Fibroblast of mammary gland (primary cell): ENCODE measurements at regions not wholly inside any gene's neighbourhood (a gene's known extent, or its start where the extent isn't known, plus 50 kb on each side); places are given as distances from the start of the nearest gene placed in this dataset.
A peak's percentile ranks its signal among the peaks of the same experiment; 100 is the strongest.

ENCODE experiments used
- DNase-seq: peaks from one replicate; pipeline ENCODE4 v3.0.0-alpha.2; 2010; ENCODE audit warnings: low read depth
- H3K4me3 ChIP-seq: 2 replicates; pipeline ENCODE4 v1.5.1; 2011; ENCODE audit warnings: low read depth, mild to moderate bottlenecking, low read length, moderate library complexity; ENCODE audit not compliant: control insufficient read depth
- TF ChIP-seq, protein P1 (sequence below): conservative IDR thresholded peaks from 2 replicates; pipeline ENCODE4 v1.5.1; 2011; ENCODE audit warnings: low read depth, low read length, inconsistent platforms; ENCODE audit not compliant: control insufficient read depth, insufficient read depth

DNA sequence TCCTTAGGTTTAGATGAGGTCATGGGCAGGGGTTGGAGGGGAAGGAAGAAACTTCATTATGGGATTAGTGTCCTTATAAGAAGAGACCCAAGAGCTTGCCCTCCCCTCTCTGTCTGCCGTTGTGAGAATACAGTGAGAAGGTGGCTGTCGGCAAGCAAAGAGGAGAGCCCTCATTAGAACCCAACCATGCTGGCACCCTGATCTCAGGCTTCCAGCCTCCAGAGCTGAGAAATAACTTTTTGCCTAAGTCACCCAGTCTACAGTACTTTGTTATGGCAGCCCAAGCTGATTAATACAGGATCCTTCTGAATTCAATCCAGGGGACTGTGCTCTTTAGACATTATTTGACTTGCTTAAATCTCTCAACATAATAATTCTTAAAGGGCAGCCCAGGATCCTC is 209.0 kb downstream of the RNF152 start:
- TF ChIP-seq, protein P1, sequence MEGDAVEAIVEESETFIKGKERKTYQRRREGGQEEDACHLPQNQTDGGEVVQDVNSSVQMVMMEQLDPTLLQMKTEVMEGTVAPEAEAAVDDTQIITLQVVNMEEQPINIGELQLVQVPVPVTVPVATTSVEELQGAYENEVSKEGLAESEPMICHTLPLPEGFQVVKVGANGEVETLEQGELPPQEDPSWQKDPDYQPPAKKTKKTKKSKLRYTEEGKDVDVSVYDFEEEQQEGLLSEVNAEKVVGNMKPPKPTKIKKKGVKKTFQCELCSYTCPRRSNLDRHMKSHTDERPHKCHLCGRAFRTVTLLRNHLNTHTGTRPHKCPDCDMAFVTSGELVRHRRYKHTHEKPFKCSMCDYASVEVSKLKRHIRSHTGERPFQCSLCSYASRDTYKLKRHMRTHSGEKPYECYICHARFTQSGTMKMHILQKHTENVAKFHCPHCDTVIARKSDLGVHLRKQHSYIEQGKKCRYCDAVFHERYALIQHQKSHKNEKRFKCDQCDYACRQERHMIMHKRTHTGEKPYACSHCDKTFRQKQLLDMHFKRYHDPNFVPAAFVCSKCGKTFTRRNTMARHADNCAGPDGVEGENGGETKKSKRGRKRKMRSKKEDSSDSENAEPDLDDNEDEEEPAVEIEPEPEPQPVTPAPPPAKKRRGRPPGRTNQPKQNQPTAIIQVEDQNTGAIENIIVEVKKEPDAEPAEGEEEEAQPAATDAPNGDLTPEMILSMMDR = no peak
- no peak for DNase-seq
- H3K4me3 ChIP-seq = no peak overlapping the region

DNA sequence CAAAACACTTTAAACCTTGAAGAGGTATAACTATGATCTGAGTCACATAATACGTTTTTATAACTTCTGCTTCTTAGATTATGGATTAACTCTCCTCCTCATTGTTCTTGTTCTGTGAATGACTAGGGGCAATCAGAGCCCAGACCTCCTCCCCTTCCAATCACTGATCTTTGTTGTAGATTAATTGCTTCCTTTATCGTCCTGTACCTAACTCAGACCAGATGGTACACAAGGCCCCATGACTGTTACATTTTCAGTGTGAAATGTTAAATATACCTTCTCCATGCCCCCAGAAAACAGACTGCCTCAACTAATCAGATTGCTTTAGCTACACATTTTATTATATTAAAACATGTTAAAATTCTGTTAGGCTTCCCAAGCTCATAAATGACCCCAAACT is 211.7 kb downstream of the RNF152 start:
- TF ChIP-seq, protein P1 = no peak
- DNase-seq = no peak
- H3K4me3 ChIP-seq = no peak overlapping the region

DNA sequence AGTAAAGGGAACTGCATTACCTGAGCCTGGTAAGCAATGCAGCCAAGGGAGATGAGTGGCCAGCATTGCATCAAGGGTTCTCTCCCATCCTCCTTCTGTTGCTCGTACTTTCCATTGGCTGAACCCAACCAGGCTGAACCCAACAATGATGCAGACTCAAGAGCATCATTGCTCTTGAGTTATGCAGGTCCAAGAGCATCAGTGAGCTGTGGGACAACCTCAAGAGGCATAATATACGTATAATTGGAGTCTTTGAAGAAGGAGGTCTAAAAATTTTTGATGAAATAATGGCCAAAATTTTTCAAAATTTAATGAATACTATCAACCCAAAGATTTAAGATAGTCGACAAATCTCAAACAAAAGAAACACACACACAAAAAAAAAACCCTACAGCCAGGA is 213.0 kb downstream of the RNF152 start:
- no peak overlapping the region for H3K4me3 ChIP-seq
- no peak for DNase-seq
- TF ChIP-seq, protein P1 = no peak

DNA sequence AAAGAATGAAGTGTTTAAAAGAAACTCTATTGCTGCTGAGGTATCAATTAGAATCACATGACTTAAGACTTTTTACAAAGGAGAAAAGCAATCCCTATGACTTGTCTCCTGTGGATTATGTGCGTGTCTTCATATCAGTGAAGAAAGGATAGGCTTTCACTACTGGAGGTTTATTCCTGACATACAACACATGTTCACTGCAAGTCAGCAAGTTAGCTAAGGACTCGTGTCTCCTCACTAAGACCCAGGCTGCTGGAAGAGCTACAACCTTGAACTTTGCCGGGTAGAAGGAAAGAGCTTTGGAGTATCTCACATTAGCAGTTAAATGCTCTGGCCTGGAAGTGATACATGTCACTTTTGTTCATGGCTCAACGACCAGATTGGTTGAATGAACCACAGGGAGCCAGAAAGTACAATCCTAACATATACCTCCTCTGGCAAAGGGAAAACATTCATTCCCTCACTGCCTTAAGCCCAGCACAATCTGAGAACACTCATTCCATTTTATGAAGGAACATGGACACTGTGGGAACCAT is 215.3 kb downstream of the RNF152 start:
- no peak overlapping the region for H3K4me3 ChIP-seq
- no peak for DNase-seq
- TF ChIP-seq, protein P1 = no peak

DNA sequence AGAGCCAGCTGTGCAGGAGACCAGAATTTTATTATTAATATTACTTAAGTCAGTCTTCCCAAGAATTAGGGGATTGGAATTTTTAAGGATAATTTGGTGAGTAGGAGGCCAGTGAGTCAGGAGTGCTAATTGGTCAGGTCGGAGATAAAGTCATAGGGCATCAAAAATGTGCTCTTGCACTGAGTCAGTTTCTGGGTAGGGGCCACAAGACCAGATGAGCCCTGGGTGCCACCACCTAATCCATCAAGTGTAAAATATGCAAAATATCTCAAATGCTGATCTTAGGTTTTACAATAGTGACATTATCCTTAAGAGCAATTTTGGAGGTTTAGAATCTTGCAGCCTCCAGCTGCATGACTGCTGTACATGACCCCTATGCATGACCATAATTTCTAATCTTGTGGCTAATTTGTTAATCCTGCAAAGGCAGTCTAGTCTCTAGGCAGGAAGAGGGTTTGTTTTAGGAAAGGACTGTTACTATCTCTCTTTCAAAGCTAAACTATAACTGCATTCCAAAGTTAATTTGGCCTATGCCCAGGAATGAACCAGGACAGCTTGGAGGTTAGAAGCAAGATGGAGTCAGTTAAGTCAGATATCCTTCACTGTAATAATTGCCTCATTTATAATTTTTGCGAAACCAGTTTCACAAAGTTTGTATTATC is 215.9 kb downstream of the RNF152 start:
- no peak overlapping the region for H3K4me3 ChIP-seq
- TF ChIP-seq, protein P1 = no peak
- DNase-seq = peak; percentile 32

DNA sequence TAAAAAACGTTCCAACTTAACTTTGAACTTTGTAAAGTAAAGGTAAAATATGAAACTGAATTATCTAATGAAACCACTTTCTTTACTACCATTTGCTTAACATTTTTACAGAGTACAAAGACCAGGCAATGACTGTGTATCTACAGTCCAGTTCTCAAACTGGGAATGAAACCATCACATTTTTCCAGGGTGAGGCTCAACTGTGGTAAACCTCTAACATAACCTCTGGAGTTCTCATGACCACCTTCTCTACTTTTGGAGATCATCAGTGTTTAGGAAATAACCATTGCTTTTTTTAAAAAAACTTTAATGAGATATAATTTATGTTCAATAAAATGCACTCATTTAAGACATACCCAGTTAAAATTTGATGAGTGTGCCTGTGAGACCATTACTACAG is 223.5 kb downstream of the RNF152 start:
- no peak overlapping the region for H3K4me3 ChIP-seq
- DNase-seq = peak; percentile 43
- TF ChIP-seq, protein P1 = no peak

DNA sequence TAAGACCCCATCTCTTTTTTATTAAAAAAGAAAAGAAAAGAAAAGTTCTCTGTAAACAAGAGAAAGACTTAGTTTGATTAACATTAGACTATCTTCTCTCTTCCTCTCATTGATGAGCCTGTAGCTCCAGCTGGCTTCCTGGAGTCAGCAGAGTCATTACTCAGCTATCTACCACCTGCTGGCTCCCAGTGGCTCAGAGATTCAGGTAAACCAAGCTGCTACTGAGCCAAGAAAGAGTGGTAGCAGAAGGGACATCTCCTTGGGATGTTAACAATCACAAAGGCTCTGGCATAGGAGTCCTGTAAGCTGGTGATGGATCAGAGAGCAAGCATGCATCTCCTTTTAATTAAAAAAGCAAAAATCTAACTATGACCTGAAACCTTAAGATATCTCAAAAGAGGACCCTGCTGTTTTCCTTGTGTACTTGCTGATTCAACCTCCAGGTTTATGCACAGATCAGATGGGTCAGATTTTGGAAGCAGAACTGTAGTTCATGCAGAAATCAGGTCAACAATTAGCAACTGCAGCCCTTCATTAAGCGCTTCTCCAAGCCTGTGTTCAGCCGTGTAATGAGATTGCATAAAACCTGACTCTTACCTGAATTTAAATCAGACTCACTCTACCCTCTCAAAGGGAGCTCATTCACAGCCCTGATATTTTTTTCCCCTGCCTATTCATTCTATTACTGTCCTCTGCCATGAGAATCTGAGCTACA is 225.8 kb downstream of the RNF152 start:
- TF ChIP-seq, protein P1 = no peak
- no peak overlapping the region for H3K4me3 ChIP-seq
- no peak for DNase-seq
